ENCODE measurements at regions not wholly inside any gene's neighbourhood (a gene's known extent, or its start where the extent isn't known, plus 50 kb on each side); places are given as distances from the start of the nearest gene placed in this dataset.

DNA sequence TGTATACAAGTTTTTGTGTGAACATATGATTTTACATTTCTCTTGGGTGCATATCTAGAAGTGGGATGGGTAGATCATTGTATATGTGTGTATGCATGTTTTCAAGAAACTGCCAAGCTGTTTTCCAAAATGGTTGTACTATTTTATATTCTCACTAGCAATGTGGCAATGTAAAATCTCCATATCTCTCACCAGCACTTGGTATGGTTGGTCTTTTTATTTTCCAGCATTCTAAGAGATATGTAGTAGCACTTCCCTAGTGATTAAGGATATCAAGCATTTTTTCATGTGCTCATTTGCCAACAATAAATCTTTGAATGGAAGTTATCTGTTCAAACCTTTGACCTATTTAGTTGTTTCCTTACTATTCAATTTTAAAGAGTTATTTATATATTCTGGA is 310.7 kb downstream of the ZNF326 start:
- DNase-seq (ENCODE audit: low spot score) = no peak
- H3K4me2 ChIP-seq (ENCODE audit: insufficient read depth, low read length, poor library complexity, severe bottlenecking) = no peak overlapping the region
- H3K79me1 ChIP-seq (ENCODE audit: low read depth, low read length) = no peaks in the 10 kb centered on the region
- no peak overlapping the region for H3K18ac ChIP-seq (ENCODE audit: low read length)
- no peak overlapping the region for H3K4me3 ChIP-seq (ENCODE audit: low read length in 2 of 2)
- no peak overlapping the region for H3K4ac ChIP-seq (ENCODE audit: low read length)
- no peaks in the 10 kb centered on the region for H3K4me1 ChIP-seq (ENCODE audit: control insufficient read depth in 2 of 2, insufficient read depth in 1 of 2, low read depth in 1 of 2, low read length in 2 of 2)
- H2AK5ac ChIP-seq (ENCODE audit: low read depth, low read length) = no peak overlapping the region
- no peak overlapping the region for H3K23ac ChIP-seq (ENCODE audit: low read depth, low read length, poor library complexity)
- no peaks in the 10 kb centered on the region for H3K36me3 ChIP-seq (replicated peaks in 1 of 2; ENCODE audit: control insufficient read depth in 2 of 2, insufficient read depth in 2 of 2, low read length in 2 of 2)
- no peaks in the 10 kb centered on the region for H3K9me3 ChIP-seq (replicated peaks in 1 of 2; ENCODE audit: control insufficient read depth in 2 of 2, insufficient read depth in 1 of 2, low read depth in 1 of 2, low read length in 2 of 2)
- H3K27ac ChIP-seq (replicated peaks; ENCODE audit: low read length) = no peak overlapping the region
- H2BK15ac ChIP-seq (ENCODE audit: low read length) = no peak overlapping the region
- no peak overlapping the region for H2BK5ac ChIP-seq (ENCODE audit: low read length)
- H3K9ac ChIP-seq (ENCODE audit: low read depth, low read length, poor library complexity) = no peak overlapping the region
- no peak overlapping the region for H2BK12ac ChIP-seq (ENCODE audit: low read length)
- H3K14ac ChIP-seq (ENCODE audit: low read length) = no peak overlapping the region
- H4K8ac ChIP-seq (ENCODE audit: low read depth, low read length) = no peak overlapping the region
- H3K27me3 ChIP-seq (ENCODE audit: control insufficient read depth in 3 of 3, insufficient read depth in 3 of 3, low read depth in 1 of 3, low read length in 3 of 3) = no peaks in the 10 kb centered on the region
- no peak overlapping the region for H2BK120ac ChIP-seq (ENCODE audit: low read depth, low read length)
- H4K91ac ChIP-seq (ENCODE audit: low read depth, low read length, poor library complexity) = no peak overlapping the region
- no peak overlapping the region for H2AFZ ChIP-seq (ENCODE audit: low read length)

DNA sequence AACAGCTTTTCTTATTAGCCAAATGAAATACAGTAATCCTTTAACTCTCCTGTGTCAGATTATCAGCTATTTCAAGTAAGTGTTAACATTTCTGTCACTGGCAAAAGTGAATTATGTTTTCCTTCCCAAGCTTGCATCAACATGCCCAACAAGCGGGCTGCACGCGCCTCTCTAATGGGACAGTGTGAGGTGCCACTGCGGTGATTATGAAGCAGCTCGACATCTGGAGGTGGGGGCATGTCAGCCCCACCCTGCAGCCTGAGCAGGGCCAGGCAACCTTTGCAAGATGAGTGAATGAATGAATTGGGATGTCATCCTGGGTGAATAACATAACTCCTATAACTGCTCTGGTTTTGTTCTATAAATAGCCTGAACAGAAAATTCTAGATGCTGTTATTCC is 301.4 kb downstream of the ZNF326 start:
- no peak overlapping the region for H3K9ac ChIP-seq (ENCODE audit: low read depth, low read length, poor library complexity)
- no peak overlapping the region for H2BK15ac ChIP-seq (ENCODE audit: low read length)
- H4K8ac ChIP-seq (ENCODE audit: low read depth, low read length) = no peak overlapping the region
- no peak overlapping the region for H3K4ac ChIP-seq (ENCODE audit: low read length)
- no peaks in the 10 kb centered on the region for H3K36me3 ChIP-seq (replicated peaks in 1 of 2; ENCODE audit: control insufficient read depth in 2 of 2, insufficient read depth in 2 of 2, low read length in 2 of 2)
- H3K4me1 ChIP-seq (ENCODE audit: control insufficient read depth in 2 of 2, insufficient read depth in 1 of 2, low read depth in 1 of 2, low read length in 2 of 2) = peaks cover 0 to 1% of the 10 kb centered on the region in 2 donors
- H3K9me3 ChIP-seq (replicated peaks in 1 of 2; ENCODE audit: control insufficient read depth in 2 of 2, insufficient read depth in 1 of 2, low read depth in 1 of 2, low read length in 2 of 2) = no peaks in the 10 kb centered on the region
- H4K91ac ChIP-seq (ENCODE audit: low read depth, low read length, poor library complexity) = no peak overlapping the region
- H2BK5ac ChIP-seq (ENCODE audit: low read length) = no peak overlapping the region
- no peak overlapping the region for H2BK12ac ChIP-seq (ENCODE audit: low read length)
- H3K79me1 ChIP-seq (ENCODE audit: low read depth, low read length) = no peaks in the 10 kb centered on the region
- no peak overlapping the region for H3K4me3 ChIP-seq (ENCODE audit: low read length in 2 of 2)
- H2AK5ac ChIP-seq (ENCODE audit: low read depth, low read length) = no peak overlapping the region
- no peak overlapping the region for H2AFZ ChIP-seq (ENCODE audit: low read length)
- H2BK120ac ChIP-seq (ENCODE audit: low read depth, low read length) = no peak overlapping the region
- WGBS, 2 donors (ENCODE audit: extremely low coverage in 2 of 2, insufficient read length in 2 of 2, insufficient replicate concordance in 1 of 2) = no CpG with 5 or more reads among the region's 5 CpGs
- H3K4me2 ChIP-seq (ENCODE audit: insufficient read depth, low read length, poor library complexity, severe bottlenecking) = no peak overlapping the region
- DNase-seq (ENCODE audit: low spot score) = no peak
- H3K14ac ChIP-seq (ENCODE audit: low read length) = no peak overlapping the region
- H3K18ac ChIP-seq (ENCODE audit: low read length) = no peak overlapping the region
- no peak overlapping the region for H3K23ac ChIP-seq (ENCODE audit: low read depth, low read length, poor library complexity)
- H3K27ac ChIP-seq (replicated peaks; ENCODE audit: low read length) = no peak overlapping the region
- no peaks in the 10 kb centered on the region for H3K27me3 ChIP-seq (ENCODE audit: control insufficient read depth in 3 of 3, insufficient read depth in 3 of 3, low read depth in 1 of 3, low read length in 3 of 3)

DNA sequence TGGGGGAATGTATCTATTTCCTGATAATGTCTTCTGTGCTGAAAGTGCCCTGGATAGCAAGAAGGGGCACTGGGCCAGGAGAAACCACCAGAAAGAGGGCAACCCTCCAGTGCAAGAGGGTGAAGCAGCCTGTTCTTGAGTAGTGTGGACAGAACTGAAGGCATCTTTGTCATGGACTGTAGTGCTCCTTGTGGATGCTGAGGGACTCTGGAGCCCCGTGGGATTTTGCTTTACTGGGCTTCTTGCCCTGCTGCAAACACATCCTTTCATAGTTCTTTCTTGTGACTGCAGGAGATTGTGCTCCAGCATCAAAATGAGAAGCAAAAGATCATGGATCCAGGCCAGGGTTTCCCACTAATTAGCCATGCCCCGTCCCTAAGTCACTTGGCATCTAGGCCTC is 300.6 kb downstream of the ZNF326 start:
- Histone ChIP-seq H3K9ac (ENCODE audit: low read depth, low read length, poor library complexity) (no peak overlapping the region), H2BK12ac (ENCODE audit: low read length) (no peak overlapping the region), H3K79me1 (ENCODE audit: low read depth, low read length) (no peaks in the 10 kb centered on the region), H2AK5ac (ENCODE audit: low read depth, low read length) (no peak overlapping the region), H3K4me1 (ENCODE audit: control insufficient read depth in 2 of 2, insufficient read depth in 1 of 2, low read depth in 1 of 2, low read length in 2 of 2) (peaks cover 0 to 1% of the 10 kb centered on the region in 2 donors), H4K91ac (ENCODE audit: low read depth, low read length, poor library complexity) (no peak overlapping the region), H2BK5ac (ENCODE audit: low read length) (no peak overlapping the region), H2BK15ac (ENCODE audit: low read length) (no peak overlapping the region), H4K8ac (ENCODE audit: low read depth, low read length) (no peak overlapping the region), H3K4me3 (ENCODE audit: low read length in 2 of 2) (no peak overlapping the region), H3K27ac (replicated peaks; ENCODE audit: low read length) (no peak overlapping the region), H3K9me3 (replicated peaks in 1 of 2; ENCODE audit: control insufficient read depth in 2 of 2, insufficient read depth in 1 of 2, low read depth in 1 of 2, low read length in 2 of 2) (no peaks in the 10 kb centered on the region), H3K23ac (ENCODE audit: low read depth, low read length, poor library complexity) (no peak overlapping the region), H3K4me2 (ENCODE audit: insufficient read depth, low read length, poor library complexity, severe bottlenecking) (no peak overlapping the region), H3K4ac (ENCODE audit: low read length) (no peak overlapping the region), H3K14ac (ENCODE audit: low read length) (no peak overlapping the region), H3K27me3 (ENCODE audit: control insufficient read depth in 3 of 3, insufficient read depth in 3 of 3, low read depth in 1 of 3, low read length in 3 of 3) (no peaks in the 10 kb centered on the region), H2AFZ (ENCODE audit: low read length) (no peak overlapping the region), H3K18ac (ENCODE audit: low read length) (no peak overlapping the region), H3K36me3 (replicated peaks in 1 of 2; ENCODE audit: control insufficient read depth in 2 of 2, insufficient read depth in 2 of 2, low read length in 2 of 2) (no peaks in the 10 kb centered on the region), H2BK120ac (ENCODE audit: low read depth, low read length) (no peak overlapping the region)
- no CpG with 5 or more reads among the region's 2 CpGs for WGBS, 2 donors (ENCODE audit: extremely low coverage in 2 of 2, insufficient read length in 2 of 2, insufficient replicate concordance in 1 of 2)
- DNase-seq (ENCODE audit: low spot score) = no peak

DNA sequence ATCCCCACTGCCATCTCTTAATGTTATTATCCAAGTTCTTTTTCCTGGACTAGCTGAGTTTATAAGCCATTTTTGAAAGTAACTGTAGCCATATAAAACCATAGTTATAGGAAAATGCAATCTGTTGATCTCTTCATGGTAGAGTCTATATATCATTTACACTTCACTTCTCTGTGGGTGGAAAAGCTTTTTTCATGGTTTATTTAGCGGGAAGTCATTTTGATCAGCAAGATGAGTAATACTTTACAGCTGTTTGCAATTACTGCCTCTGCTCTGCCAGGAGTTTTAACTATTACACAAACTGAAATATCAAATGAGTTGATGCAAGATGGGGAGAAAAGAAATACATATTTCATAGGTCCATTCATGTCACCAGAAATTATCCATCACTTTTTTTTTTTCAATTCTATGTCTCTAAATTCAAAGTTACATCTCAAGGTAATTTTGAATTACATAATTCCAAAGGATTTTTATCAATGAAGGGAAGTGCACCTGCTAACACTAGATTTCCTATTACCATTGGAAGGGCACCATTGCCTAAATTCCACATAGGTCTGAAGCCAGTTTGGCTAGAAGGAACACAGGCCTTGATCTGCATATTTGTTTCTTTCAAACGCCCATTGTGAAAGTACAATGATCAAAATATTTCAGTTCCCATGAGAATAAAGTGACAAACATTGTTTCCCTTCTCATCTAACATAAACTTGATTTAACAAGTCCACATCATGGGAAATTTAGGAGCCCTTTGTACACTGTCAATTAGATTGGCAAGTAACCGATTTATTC is 296.7 kb downstream of the ZNF326 start:
- Histone ChIP-seq H3K4me2 (ENCODE audit: insufficient read depth, low read length, poor library complexity, severe bottlenecking) (no peak overlapping the region), H3K36me3 (replicated peaks in 1 of 2; ENCODE audit: control insufficient read depth in 2 of 2, insufficient read depth in 2 of 2, low read length in 2 of 2) (no peaks in the 10 kb centered on the region), H2AK5ac (ENCODE audit: low read depth, low read length) (no peak overlapping the region), H3K27me3 (ENCODE audit: control insufficient read depth in 3 of 3, insufficient read depth in 3 of 3, low read depth in 1 of 3, low read length in 3 of 3) (no peaks in the 10 kb centered on the region), H3K14ac (ENCODE audit: low read length) (no peak overlapping the region), H2BK15ac (ENCODE audit: low read length) (no peak overlapping the region), H2BK12ac (ENCODE audit: low read length) (no peak overlapping the region), H4K91ac (ENCODE audit: low read depth, low read length, poor library complexity) (no peak overlapping the region), H3K23ac (ENCODE audit: low read depth, low read length, poor library complexity) (no peak overlapping the region), H3K18ac (ENCODE audit: low read length) (no peak overlapping the region), H3K79me1 (ENCODE audit: low read depth, low read length) (no peaks in the 10 kb centered on the region), H2BK120ac (ENCODE audit: low read depth, low read length) (no peak overlapping the region), H3K4me1 (ENCODE audit: control insufficient read depth in 2 of 2, insufficient read depth in 1 of 2, low read depth in 1 of 2, low read length in 2 of 2) (no peaks in the 10 kb centered on the region), H3K9me3 (replicated peaks in 1 of 2; ENCODE audit: control insufficient read depth in 2 of 2, insufficient read depth in 1 of 2, low read depth in 1 of 2, low read length in 2 of 2) (no peaks in the 10 kb centered on the region), H2BK5ac (ENCODE audit: low read length) (no peak overlapping the region), H3K4me3 (ENCODE audit: low read length in 2 of 2) (no peak overlapping the region), H3K9ac (ENCODE audit: low read depth, low read length, poor library complexity) (no peak overlapping the region), H2AFZ (ENCODE audit: low read length) (no peak overlapping the region), H3K27ac (replicated peaks; ENCODE audit: low read length) (no peak overlapping the region), H4K8ac (ENCODE audit: low read depth, low read length) (no peak overlapping the region), H3K4ac (ENCODE audit: low read length) (no peak overlapping the region)
- DNase-seq (ENCODE audit: low spot score) = no peak
- whole genome bisulfite sequencing, 2 donors (ENCODE audit: extremely low coverage in 2 of 2, insufficient read length in 2 of 2, insufficient replicate concordance in 1 of 2) = no CpG with 5 or more reads among the region's 3 CpGs
